Mesendoderm (in vitro differentiated cells): ENCODE measurements at regions not wholly inside any gene's neighbourhood (a gene's known extent, or its start where the extent isn't known, plus 50 kb on each side); places are given as distances from the start of the nearest gene placed in this dataset.
"Not testable (repeated sequence)": the region's sequence is repeated elsewhere in the genome, so short reads cannot be mapped to it uniquely, and the experiment has no call there.

ENCODE experiments used
- DNase-seq: peaks from one replicate; pipeline ENCODE4 v3.0.0; 2013
- H2AK5ac ChIP-seq: 2 replicates; pipeline ENCODE4 v1.6.1; 2013; ENCODE audit warnings: low read length, inconsistent platforms
- H2BK120ac ChIP-seq: 2 replicates; pipeline ENCODE4 v1.6.1; 2013; ENCODE audit warnings: low read depth, mild to moderate bottlenecking, low read length, moderate library complexity, mixed read lengths
- H2BK15ac ChIP-seq: replicated peaks from 2 replicates; pipeline ENCODE4 v1.6.1; 2013; ENCODE audit warnings: low read depth, mild to moderate bottlenecking, moderate library complexity
- H2BK5ac ChIP-seq: 2 replicates; pipeline ENCODE4 v1.6.1; 2013; ENCODE audit warnings: low read length, inconsistent platforms
- H3K18ac ChIP-seq: 2 replicates; pipeline ENCODE4 v1.6.1; 2013; ENCODE audit warnings: mild to moderate bottlenecking, low read length, mixed read lengths
- H3K23ac ChIP-seq: one replicate; pipeline ENCODE4 v1.6.1; 2013; ENCODE audit warnings: low read length
- H3K27ac ChIP-seq: 2 replicates; pipeline ENCODE4 v1.5.1; 2013; ENCODE audit warnings: low read depth, mild to moderate bottlenecking, inconsistent platforms, low read length, moderate library complexity
- H3K27me3 ChIP-seq: 2 replicates; pipeline ENCODE4 v1.6.1; 2013; ENCODE audit warnings: low read length, control low read depth, mild to moderate bottlenecking, inconsistent platforms; ENCODE audit not compliant: insufficient read depth, poor library complexity
- H3K36me3 ChIP-seq: 2 replicates; pipeline ENCODE4 v1.6.1; 2013; ENCODE audit warnings: low read length, inconsistent platforms; ENCODE audit not compliant: control insufficient read depth, insufficient read depth
- H3K4ac ChIP-seq: one replicate; pipeline ENCODE4 v1.6.1; 2013; ENCODE audit warnings: low read depth, mild to moderate bottlenecking, low read length, moderate library complexity
- H3K4me1 ChIP-seq: 2 replicates; pipeline ENCODE4 v1.6.1; 2013; ENCODE audit warnings: low read depth, low read length, inconsistent platforms; ENCODE audit not compliant: control insufficient read depth
- H3K4me2 ChIP-seq: 2 replicates; pipeline ENCODE4 v1.6.1; 2013; ENCODE audit warnings: low read length
- H3K4me3 ChIP-seq: 2 replicates; pipeline ENCODE4 v1.5.1; 2013; ENCODE audit warnings: mild to moderate bottlenecking, low read length
- H3K56ac ChIP-seq: one replicate; pipeline ENCODE4 v1.6.1; 2013; ENCODE audit warnings: low read length
- H3K79me1 ChIP-seq: 2 replicates; pipeline ENCODE4 v1.6.1; 2013; ENCODE audit warnings: low read length, inconsistent platforms
- H3K79me2 ChIP-seq: 2 replicates; pipeline ENCODE4 v1.6.1; 2013; ENCODE audit warnings: mild to moderate bottlenecking, low read length; ENCODE audit not compliant: control insufficient read depth, insufficient read depth
- H3K9ac ChIP-seq: 2 replicates; pipeline ENCODE4 v1.6.1; 2013; ENCODE audit warnings: low read length, inconsistent platforms
- H4K5ac ChIP-seq: one replicate; pipeline ENCODE4 v1.6.1; 2013; ENCODE audit warnings: low read length
- H4K8ac ChIP-seq: one replicate; pipeline ENCODE4 v1.6.1; 2013; ENCODE audit warnings: low read depth, mild to moderate bottlenecking, control low read depth, low read length, moderate library complexity
- WGBS: extraction: QIAGEN DNeasy Blood & Tissue Kit; methylation state at CpG from one replicate; pipeline ENCODE4 v1.1.7; 2013; ENCODE audit warnings: low lambda C conversion rate, missing lambda C conversion rate; ENCODE audit not compliant: insufficient coverage; ENCODE audit errors: extremely low coverage; 5-methylcytosine and 5-hydroxymethylcytosine counted together

DNA sequence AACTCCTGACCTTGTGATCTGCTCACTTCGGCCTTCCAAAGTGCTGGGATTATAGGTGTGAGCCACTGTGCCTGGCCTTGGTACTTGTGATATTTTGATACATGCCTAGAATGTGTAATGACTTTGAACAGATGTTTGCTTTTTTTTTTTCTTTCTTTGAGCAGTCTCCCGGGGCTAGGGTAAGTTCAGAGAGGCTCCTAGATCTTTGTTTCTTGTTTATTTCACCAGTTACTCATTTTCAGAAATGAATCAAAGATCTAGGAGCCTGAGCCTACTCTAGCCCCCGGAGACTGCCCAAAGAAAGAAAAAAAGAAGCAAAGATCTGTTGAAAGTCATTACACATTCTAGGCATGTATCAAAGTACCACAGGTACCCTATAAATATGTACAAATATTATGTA, 83.0 kb upstream of the CRYM start:
- H3K18ac ChIP-seq, H3K23ac ChIP-seq, H3K36me3 ChIP-seq, H2BK15ac ChIP-seq, H4K8ac ChIP-seq, H4K5ac ChIP-seq, H3K4me2 ChIP-seq, H2AK5ac ChIP-seq, H3K56ac ChIP-seq, H3K4me1 ChIP-seq, H3K27ac ChIP-seq, H3K9ac ChIP-seq, H3K4ac ChIP-seq, H2BK120ac ChIP-seq, H3K79me2 ChIP-seq, H2BK5ac ChIP-seq, H3K4me3 ChIP-seq, H3K27me3 ChIP-seq, DNase-seq, H3K79me1 ChIP-seq: not testable (repeated sequence)
- no CpG with 5 or more reads among the region's 3 CpGs for WGBS

GRCh38 chr16:21359513-21359912, 81.4 kb upstream of the CRYM start:
- H3K56ac ChIP-seq, H3K27ac ChIP-seq, H4K5ac ChIP-seq, H3K79me2 ChIP-seq, H3K36me3 ChIP-seq, H3K4me1 ChIP-seq, H3K79me1 ChIP-seq, H2BK120ac ChIP-seq, H3K4me2 ChIP-seq, H3K18ac ChIP-seq, H3K9ac ChIP-seq, H3K4me3 ChIP-seq, H3K23ac ChIP-seq, H2BK5ac ChIP-seq, H3K27me3 ChIP-seq, H2BK15ac ChIP-seq, H3K4ac ChIP-seq, DNase-seq, H2AK5ac ChIP-seq, H4K8ac ChIP-seq: not testable (repeated sequence)
- WGBS: no CpG with 5 or more reads among the region's 12 CpGs

GRCh38 chr16:21358261-21358795, 80.2 kb upstream of the CRYM start:
- H3K18ac ChIP-seq, H3K4me2 ChIP-seq, H3K79me2 ChIP-seq, H2BK5ac ChIP-seq, H3K4me3 ChIP-seq, DNase-seq, H2BK120ac ChIP-seq, H3K9ac ChIP-seq, H4K5ac ChIP-seq, H3K79me1 ChIP-seq, H3K36me3 ChIP-seq, H4K8ac ChIP-seq, H3K4ac ChIP-seq, H2BK15ac ChIP-seq, H3K27ac ChIP-seq, H3K4me1 ChIP-seq, H3K56ac ChIP-seq, H3K23ac ChIP-seq, H2AK5ac ChIP-seq, H3K27me3 ChIP-seq: not testable (repeated sequence)
- no CpG with 5 or more reads among the region's 18 CpGs for WGBS

DNA sequence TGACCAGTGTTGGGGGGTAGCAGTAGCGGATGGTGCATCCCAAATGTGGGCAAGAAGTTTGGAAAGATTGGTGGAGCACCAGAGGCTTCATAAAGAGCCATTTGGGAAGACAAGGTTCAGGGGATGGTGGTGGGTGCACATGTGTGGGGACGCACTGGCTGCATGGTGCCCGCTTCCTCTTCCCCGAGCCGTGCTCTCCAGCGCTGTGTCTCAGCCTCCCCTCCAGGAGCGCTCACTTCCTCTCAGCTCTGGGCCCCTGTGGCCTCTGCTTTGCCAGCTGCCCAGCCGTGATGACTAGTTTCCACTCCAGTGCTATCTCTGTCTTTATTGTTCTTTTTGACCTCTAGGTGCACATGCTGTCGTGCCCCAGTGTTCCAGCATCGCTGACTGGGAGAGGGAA, 78.2 kb upstream of the CRYM start:
- not testable (repeated sequence) for H3K4ac ChIP-seq, H3K27me3 ChIP-seq, H3K23ac ChIP-seq, H3K4me2 ChIP-seq, DNase-seq, H4K5ac ChIP-seq, H3K27ac ChIP-seq, H3K4me1 ChIP-seq, H2AK5ac ChIP-seq, H2BK120ac ChIP-seq, H3K79me1 ChIP-seq, H3K56ac ChIP-seq, H2BK5ac ChIP-seq, H3K36me3 ChIP-seq, H4K8ac ChIP-seq, H2BK15ac ChIP-seq, H3K18ac ChIP-seq, H3K79me2 ChIP-seq, H3K4me3 ChIP-seq, H3K9ac ChIP-seq
- no CpG with 5 or more reads among the region's 10 CpGs for WGBS

DNA sequence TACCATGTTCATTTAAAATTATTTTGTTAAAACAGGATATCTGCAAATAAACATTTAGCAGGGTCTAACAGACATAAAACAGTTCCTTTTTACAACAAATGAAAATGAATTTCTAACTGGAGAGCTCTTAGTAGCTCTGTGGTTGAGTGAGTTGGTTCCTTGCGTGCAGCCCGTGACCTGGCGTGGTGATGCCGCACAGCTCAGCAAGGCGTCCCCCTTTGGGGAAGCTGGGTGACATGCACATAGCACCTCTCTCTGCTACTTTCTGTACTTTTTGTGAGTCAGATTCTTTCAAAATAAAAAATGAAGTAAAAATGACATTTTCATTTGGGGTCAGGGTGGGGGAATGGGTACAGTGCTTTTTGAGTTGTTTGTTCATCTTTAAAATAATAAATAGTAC, 73.3 kb upstream of the CRYM start:
- not testable (repeated sequence) for H2AK5ac ChIP-seq, H2BK5ac ChIP-seq, H3K23ac ChIP-seq, H3K4me3 ChIP-seq, H3K4me2 ChIP-seq, H3K27me3 ChIP-seq, H3K27ac ChIP-seq, H2BK15ac ChIP-seq, H3K36me3 ChIP-seq, H4K8ac ChIP-seq, H3K18ac ChIP-seq, H3K79me2 ChIP-seq, H2BK120ac ChIP-seq, H3K56ac ChIP-seq, DNase-seq, H3K9ac ChIP-seq, H3K4me1 ChIP-seq, H4K5ac ChIP-seq, H3K4ac ChIP-seq, H3K79me1 ChIP-seq
- WGBS: no CpG with 5 or more reads among the region's 5 CpGs

- not testable (repeated sequence) for H4K8ac ChIP-seq, H3K36me3 ChIP-seq, H3K79me2 ChIP-seq, H3K4me2 ChIP-seq, H4K5ac ChIP-seq, H2BK120ac ChIP-seq, H2BK5ac ChIP-seq, H3K9ac ChIP-seq, H3K23ac ChIP-seq, H3K79me1 ChIP-seq, H3K56ac ChIP-seq, H2AK5ac ChIP-seq, H3K27me3 ChIP-seq, H3K4me1 ChIP-seq, DNase-seq, H2BK15ac ChIP-seq, H3K4me3 ChIP-seq, H3K27ac ChIP-seq, H3K4ac ChIP-seq, H3K18ac ChIP-seq
- WGBS: no CpG with 5 or more reads among the region's 6 CpGs
Observed at GRCh38 chr16:21350851-21351250, 72.8 kb upstream of the CRYM start.
